ENCODE measurements at regions not wholly inside any gene's neighbourhood (a gene's known extent, or its start where the extent isn't known, plus 50 kb on each side); places are given as distances from the start of the nearest gene placed in this dataset.
"Not testable (repeated sequence)": the region's sequence is repeated elsewhere in the genome, so short reads cannot be mapped to it uniquely, and the experiment has no call there.

GRCh38 chr1:91189096-91189495 lies 167.3 kb upstream of the ZNF644 start:
- CTCF ChIA-PET (ENCODE audit: partially characterized antibody) = interaction anchor here (1.3 to 2.4 kb wide), 3 partner anchors 11 to 23 kb away, joined by 3 to 18 read pairs (median 4); no protein-coding TSS in a partner anchor
- H3K14ac ChIP-seq (ENCODE audit: insufficient read length) = no peak overlapping the region

GRCh38 chr1:91182807-91183206 lies 161.0 kb upstream of the ZNF644 start:
- H3K4me1 ChIP-seq (replicated peaks in 1 of 4; ENCODE audit: control insufficient read depth in 3 of 4, insufficient read depth in 4 of 4, low read length in 3 of 4); POLR2A ChIA-PET (ENCODE audit: partially characterized antibody); FAIRE-seq; H4K91ac ChIP-seq (replicated peaks; ENCODE audit: insufficient read length, low read length); H3K56ac ChIP-seq (replicated peaks; ENCODE audit: insufficient read length, low read depth, low read length); H2BK120ac ChIP-seq (replicated peaks; ENCODE audit: low read depth, low read length); H3K23ac ChIP-seq (ENCODE audit: insufficient read length); H3K27me3 ChIP-seq (replicated peaks in 1 of 4; ENCODE audit: control insufficient read depth in 3 of 4, extremely low read depth in 1 of 4, insufficient read depth in 3 of 4, low read length in 3 of 4); H3K9ac ChIP-seq (replicated peaks in 1 of 4; ENCODE audit: extremely low read depth in 1 of 4, low read depth in 3 of 4, low read length in 3 of 4); H3K79me1 ChIP-seq (ENCODE audit: low read depth, low read length); H3K4me3 ChIP-seq (ENCODE audit: extremely low read depth in 1 of 4, insufficient read depth in 2 of 4, low read depth in 3 of 4, low read length in 4 of 4); H3K27ac ChIP-seq (ENCODE audit: low read depth, low read length); H2BK12ac ChIP-seq (ENCODE audit: low read depth, low read length); DNase-seq (ENCODE audit: low read depth in 1 of 2, low spot score in 2 of 2); H2AFZ ChIP-seq (ENCODE audit: low read length); H2BK5ac ChIP-seq (ENCODE audit: low read depth, low read length); H2BK20ac ChIP-seq (ENCODE audit: low read length); H3K18ac ChIP-seq (ENCODE audit: extremely low read depth, low read length); H4K20me1 ChIP-seq (replicated peaks in 1 of 2; ENCODE audit: control insufficient read depth in 1 of 2, insufficient read depth in 2 of 2, low read length in 2 of 2); H3K23me2 ChIP-seq (ENCODE audit: low read depth, low read length); H4K8ac ChIP-seq (ENCODE audit: extremely low read depth, insufficient read depth, low read length); H3K4me2 ChIP-seq (ENCODE audit: insufficient read depth in 1 of 2, low read depth in 2 of 2, low read length in 2 of 2); H3K79me2 ChIP-seq (ENCODE audit: control insufficient read depth in 1 of 2, insufficient read depth in 2 of 2, low read length in 2 of 2); H2BK15ac ChIP-seq (ENCODE audit: low read length); H4K5ac ChIP-seq (ENCODE audit: insufficient read length, low read depth, low read length); H3K4ac ChIP-seq (replicated peaks; ENCODE audit: insufficient read length, low read depth, low read length); H2AK5ac ChIP-seq (ENCODE audit: low read depth, low read length); H3K36me3 ChIP-seq (ENCODE audit: control insufficient read depth in 2 of 4, insufficient read depth in 4 of 4, low read length in 3 of 4); H3K9me3 ChIP-seq (ENCODE audit: insufficient read depth in 2 of 2, low read depth in 1 of 2, low read length in 1 of 2); H3K14ac ChIP-seq (ENCODE audit: insufficient read length): not testable (repeated sequence)
- CTCF ChIA-PET (ENCODE audit: partially characterized antibody) = interaction anchor here (0.6 to 2.4 kb wide), 2 partner anchors 17 to 446 kb away, joined by 3 to 14 read pairs; no protein-coding TSS in a partner anchor

More at GRCh38 chr1:91189096-91189495, 167.3 kb upstream of the ZNF644 start:
- Histone ChIP-seq H3K79me1 (ENCODE audit: low read depth, low read length) (no peaks in the 10 kb centered on the region), H3K56ac (replicated peaks; ENCODE audit: insufficient read length, low read depth, low read length) (no peak overlapping the region), H3K4me3 (ENCODE audit: extremely low read depth in 1 of 4, insufficient read depth in 2 of 4, low read depth in 3 of 4, low read length in 4 of 4) (no peak overlapping the region), H2BK15ac (ENCODE audit: low read length) (no peak overlapping the region), H3K23me2 (ENCODE audit: low read depth, low read length) (no peaks in the 10 kb centered on the region), H3K79me2 (ENCODE audit: control insufficient read depth in 1 of 2, insufficient read depth in 2 of 2, low read length in 2 of 2) (no peaks in the 10 kb centered on the region), H4K8ac (ENCODE audit: extremely low read depth, insufficient read depth, low read length) (no peak overlapping the region), H3K4me1 (replicated peaks in 1 of 4; ENCODE audit: control insufficient read depth in 3 of 4, insufficient read depth in 4 of 4, low read length in 3 of 4) (no peaks in the 10 kb centered on the region; a peak in 1 of 7 replicates), H2AFZ (ENCODE audit: low read length) (no peak overlapping the region), H3K36me3 (ENCODE audit: control insufficient read depth in 2 of 4, insufficient read depth in 4 of 4, low read length in 3 of 4) (no peaks in the 10 kb centered on the region), H4K20me1 (replicated peaks in 1 of 2; ENCODE audit: control insufficient read depth in 1 of 2, insufficient read depth in 2 of 2, low read length in 2 of 2) (no peaks in the 10 kb centered on the region), H4K5ac (ENCODE audit: insufficient read length, low read depth, low read length) (no peak overlapping the region), H2BK120ac (replicated peaks; ENCODE audit: low read depth, low read length) (no peak overlapping the region), H3K27ac (ENCODE audit: low read depth, low read length) (no peak overlapping the region), H3K4ac (replicated peaks; ENCODE audit: insufficient read length, low read depth, low read length) (no peak overlapping the region), H3K4me2 (ENCODE audit: insufficient read depth in 1 of 2, low read depth in 2 of 2, low read length in 2 of 2) (no peak overlapping the region), H3K23ac (ENCODE audit: insufficient read length) (no peak overlapping the region), H2AK5ac (ENCODE audit: low read depth, low read length) (no peak overlapping the region), H2BK20ac (ENCODE audit: low read length) (no peak overlapping the region), H2BK5ac (ENCODE audit: low read depth, low read length) (no peak overlapping the region), H3K9me3 (ENCODE audit: insufficient read depth in 2 of 2, low read depth in 1 of 2, low read length in 1 of 2) (no peaks in the 10 kb centered on the region), H3K27me3 (replicated peaks in 1 of 4; ENCODE audit: control insufficient read depth in 3 of 4, extremely low read depth in 1 of 4, insufficient read depth in 3 of 4, low read length in 3 of 4) (no peaks in the 10 kb centered on the region), H4K91ac (replicated peaks; ENCODE audit: insufficient read length, low read length) (no peak overlapping the region), H3K18ac (ENCODE audit: extremely low read depth, low read length) (no peak overlapping the region), H3K9ac (replicated peaks in 1 of 4; ENCODE audit: extremely low read depth in 1 of 4, low read depth in 3 of 4, low read length in 3 of 4) (no peak overlapping the region), H2BK12ac (ENCODE audit: low read depth, low read length) (no peak overlapping the region)
- POLR2A ChIA-PET (ENCODE audit: partially characterized antibody) = no interaction called here
- DNase-seq (ENCODE audit: low read depth in 1 of 2, low spot score in 2 of 2) (no peak), FAIRE-seq (no peak)
- TF ChIP-seq POLR2A (IDR thresholded peaks at IDR 0.05; ENCODE audit: control extremely low read depth in 1 of 2, low read depth in 2 of 2, low read length in 2 of 2) (no peak), YY1 (IDR thresholded peaks at IDR 0.05; ENCODE audit: low read depth, low read length) (no peak)
- 91% methylated on average over 4 of the region's 4 CpGs; no CpG with 5 or more reads in 1 of the 2 experiments for WGBS, 2 experiments (ENCODE audit: extremely low coverage in 1 of 2, insufficient coverage in 1 of 2, insufficient read length in 1 of 2, insufficient replicate concordance in 2 of 2, low coverage in 1 of 2, low lambda C conversion rate in 2 of 2, missing lambda C conversion rate in 1 of 2)

All from H1 (cell line).